WTC11 (cell line): ENCODE measurements at regions not wholly inside any gene's neighbourhood (a gene's known extent, or its start where the extent isn't known, plus 50 kb on each side); places are given as distances from the start of the nearest gene placed in this dataset.

Experiments used
- ATAC-seq: fragments of 200-7000 bp; cut with Tn5 transposase; 2 replicates; pipeline ENCODE4 v1.10.0; 2021; ENCODE audit warnings: mild to moderate bottlenecking, moderate library complexity
- CTCF ChIA-PET: fragments of 300-600 bp; sonication (Branson Sonifier 250); formaldehyde crosslinking; loops from one replicate; lab custom pipeline; 2021; ENCODE audit warnings: antibody characterized with exemption; lab: Charles Lee
- POLR2A ChIA-PET: fragments of 350-600 bp; sonication (Branson Sonifier 250); formaldehyde crosslinking; loops from one replicate; lab custom pipeline; 2021; ENCODE audit warnings: antibody characterized with exemption; lab: Charles Lee
- DNase-seq: peaks from one replicate; pipeline ENCODE4 v3.0.0; 2021; ENCODE audit warnings: low spot score
- H3K27ac Mint-ChIP-seq: 2 replicates; pipeline ENCODE4 v1.8.0; 2021; ENCODE audit warnings: mixed read lengths
- H3K27me3 Mint-ChIP-seq: 2 replicates; pipeline ENCODE4 v1.8.0; 2021; ENCODE audit warnings: low read depth, mild to moderate bottlenecking, moderate library complexity, mixed read lengths
- H3K36me3 Mint-ChIP-seq: 2 replicates; pipeline ENCODE4 v1.8.0; 2021; ENCODE audit warnings: mixed read lengths
- H3K4me1 Mint-ChIP-seq: 2 replicates; pipeline ENCODE4 v1.8.0; 2022; ENCODE audit warnings: mixed read lengths
- H3K4me3 Mint-ChIP-seq: 2 replicates; pipeline ENCODE4 v1.8.0; 2021; ENCODE audit warnings: mild to moderate bottlenecking, moderate library complexity, mixed read lengths
- H3K9me3 Mint-ChIP-seq: 2 replicates; pipeline ENCODE4 v1.8.0; 2021; ENCODE audit warnings: mixed read lengths
- ELF4 ChIP-seq: sonication (generic); formaldehyde crosslinking; IDR thresholded peaks from 2 replicates; pipeline ENCODE4 v1.8.1; 2022; ENCODE audit warnings: low read depth, mild to moderate bottlenecking, moderate library complexity, missing genetic modification reagents
- FOXP1 ChIP-seq: sonication (generic); formaldehyde crosslinking; IDR thresholded peaks from 2 replicates; pipeline ENCODE4 v1.8.0; 2022; ENCODE audit warnings: missing genetic modification reagents, mild to moderate bottlenecking, moderate library complexity, borderline replicate concordance
- GABPB1 ChIP-seq: sonication (generic); formaldehyde crosslinking; IDR thresholded peaks from 2 replicates; pipeline ENCODE4 v1.8.1; 2023; ENCODE audit warnings: mild to moderate bottlenecking, missing genetic modification reagents
- KAT7 ChIP-seq: sonication (generic); formaldehyde crosslinking; IDR thresholded peaks from 2 replicates; pipeline ENCODE4 v1.8.1; 2023; ENCODE audit warnings: missing genetic modification reagents, mild to moderate bottlenecking, borderline replicate concordance
- NFATC4 ChIP-seq: fragments of 250-450 bp; sonication (Bioruptor Pico); IDR thresholded peaks from 2 replicates; pipeline ENCODE4 v1.9.0; 2021; ENCODE audit warnings: mild to moderate bottlenecking
- TEAD1 ChIP-seq: sonication (generic); formaldehyde crosslinking; IDR thresholded peaks from 2 replicates; pipeline ENCODE4 v1.8.0; 2022; ENCODE audit warnings: mild to moderate bottlenecking, missing genetic modification reagents
- TEAD4 ChIP-seq: sonication (generic); formaldehyde crosslinking; IDR thresholded peaks from 2 replicates; pipeline ENCODE4 v1.8.0; 2022; ENCODE audit warnings: mild to moderate bottlenecking, missing genetic modification reagents
- TP53 ChIP-seq: sonication (generic); formaldehyde crosslinking; IDR thresholded peaks from 2 replicates; pipeline ENCODE4 v1.8.1; 2023; ENCODE audit warnings: mild to moderate bottlenecking, missing genetic modification reagents
- ZNF232 ChIP-seq: sonication (generic); formaldehyde crosslinking; IDR thresholded peaks from 2 replicates; pipeline ENCODE4 v1.8.0; 2022; ENCODE audit warnings: mild to moderate bottlenecking, missing genetic modification reagents
- ZNF263 ChIP-seq: sonication (generic); formaldehyde crosslinking; IDR thresholded peaks from 2 replicates; pipeline ENCODE4 v1.8.1; 2022; ENCODE audit warnings: low read depth, mild to moderate bottlenecking, moderate library complexity, missing genetic modification reagents
- ZNF416 ChIP-seq: fragments of 250-450 bp; sonication (Bioruptor Pico); IDR thresholded peaks from 2 replicates; pipeline ENCODE4 v1.9.0; 2021; ENCODE audit warnings: mild to moderate bottlenecking, inconsistent platforms
- TF ChIP-seq, protein P1 (sequence below): sonication (generic); formaldehyde crosslinking; IDR thresholded peaks from 2 replicates; pipeline ENCODE4 v1.8.1; 2023; ENCODE audit warnings: mild to moderate bottlenecking, moderate library complexity, missing genetic modification reagents
- TF ChIP-seq, protein P2 (sequence below): fragments of 250-450 bp; sonication (Bioruptor Pico); IDR thresholded peaks from 2 replicates; pipeline ENCODE4 v1.8.0; 2021; ENCODE audit warnings: mild to moderate bottlenecking
- TF ChIP-seq, protein P3 (sequence below): sonication (generic); formaldehyde crosslinking; IDR thresholded peaks from 2 replicates; pipeline ENCODE4 v1.8.1; 2023; ENCODE audit warnings: mild to moderate bottlenecking, missing genetic modification reagents
- TF ChIP-seq, protein P4 (sequence below): sonication (generic); formaldehyde crosslinking; IDR thresholded peaks from 2 replicates; pipeline ENCODE4 v1.8.1; 2022; ENCODE audit warnings: low read depth, mild to moderate bottlenecking, moderate library complexity, missing genetic modification reagents, borderline replicate concordance
- TF ChIP-seq, protein P5 (sequence below): sonication (generic); formaldehyde crosslinking; IDR thresholded peaks from 2 replicates; pipeline ENCODE4 v1.8.1; 2023; ENCODE audit warnings: mild to moderate bottlenecking, missing genetic modification reagents, moderate library complexity
- TF ChIP-seq, protein P6 (sequence below): fragments of 250-450 bp; sonication (Bioruptor Pico); conservative IDR thresholded peaks from 2 replicates; pipeline ENCODE4 v1.9.0; 2021; ENCODE audit warnings: mild to moderate bottlenecking
- TF ChIP-seq, protein P7 (sequence below): sonication (generic); formaldehyde crosslinking; IDR thresholded peaks from 2 replicates; pipeline ENCODE4 v1.8.0; 2022; ENCODE audit warnings: mild to moderate bottlenecking, missing genetic modification reagents
- TF ChIP-seq, protein P8 (sequence below): sonication (generic); formaldehyde crosslinking; IDR thresholded peaks from 2 replicates; pipeline ENCODE4 v1.8.1; 2023; ENCODE audit warnings: mild to moderate bottlenecking, missing genetic modification reagents
- TF ChIP-seq, protein P9 (sequence below): sonication (generic); formaldehyde crosslinking; IDR thresholded peaks from 2 replicates; pipeline ENCODE4 v1.8.1; 2022; ENCODE audit warnings: low read depth, missing genetic modification reagents, borderline replicate concordance

DNA sequence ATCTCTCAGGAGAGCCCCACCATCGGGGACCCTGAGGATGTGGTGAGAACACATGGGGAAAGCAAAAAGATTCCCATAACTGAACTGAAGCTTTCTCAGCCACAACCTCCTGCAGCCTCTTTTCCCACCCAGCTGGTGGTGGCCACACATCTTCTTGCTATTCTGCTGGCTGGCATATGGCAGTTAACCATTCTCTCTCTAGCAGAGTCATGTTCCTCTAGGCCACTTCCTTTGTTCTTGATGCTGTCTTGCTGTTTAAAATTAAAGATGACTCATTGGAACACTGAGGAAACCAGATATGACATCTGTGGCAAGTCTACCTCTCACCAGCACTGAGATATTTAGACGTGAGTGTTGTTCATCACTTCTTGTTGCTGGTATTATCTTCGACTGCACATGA lies 180.3 kb upstream of the ROBO2 start:
- no peaks in the 10 kb centered on the region for H3K27me3 Mint-ChIP-seq
- no peak overlapping the region for H3K27ac Mint-ChIP-seq
- H3K4me3 Mint-ChIP-seq = no peak overlapping the region
- POLR2A ChIA-PET = no interaction called here
- ATAC-seq (no peak), DNase-seq (no peak)
- no peaks in the 10 kb centered on the region for H3K9me3 Mint-ChIP-seq
- H3K36me3 Mint-ChIP-seq = no peaks in the 10 kb centered on the region
- TF ChIP-seq, protein P1, sequence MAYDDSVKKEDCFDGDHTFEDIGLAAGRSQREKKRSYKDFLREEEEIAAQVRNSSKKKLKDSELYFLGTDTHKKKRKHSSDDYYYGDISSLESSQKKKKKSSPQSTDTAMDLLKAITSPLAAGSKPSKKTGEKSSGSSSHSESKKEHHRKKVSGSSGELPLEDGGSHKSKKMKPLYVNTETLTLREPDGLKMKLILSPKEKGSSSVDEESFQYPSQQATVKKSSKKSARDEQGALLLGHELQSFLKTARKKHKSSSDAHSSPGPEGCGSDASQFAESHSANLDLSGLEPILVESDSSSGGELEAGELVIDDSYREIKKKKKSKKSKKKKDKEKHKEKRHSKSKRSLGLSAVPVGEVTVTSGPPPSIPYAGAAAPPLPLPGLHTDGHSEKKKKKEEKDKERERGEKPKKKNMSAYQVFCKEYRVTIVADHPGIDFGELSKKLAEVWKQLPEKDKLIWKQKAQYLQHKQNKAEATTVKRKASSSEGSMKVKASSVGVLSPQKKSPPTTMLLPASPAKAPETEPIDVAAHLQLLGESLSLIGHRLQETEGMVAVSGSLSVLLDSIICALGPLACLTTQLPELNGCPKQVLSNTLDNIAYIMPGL = no peak
- CTCF ChIA-PET = no interaction called here
- H3K4me1 Mint-ChIP-seq = peaks cover 3% of the 10 kb centered on the region; the same call in 1 of the 2 replicates

DNA sequence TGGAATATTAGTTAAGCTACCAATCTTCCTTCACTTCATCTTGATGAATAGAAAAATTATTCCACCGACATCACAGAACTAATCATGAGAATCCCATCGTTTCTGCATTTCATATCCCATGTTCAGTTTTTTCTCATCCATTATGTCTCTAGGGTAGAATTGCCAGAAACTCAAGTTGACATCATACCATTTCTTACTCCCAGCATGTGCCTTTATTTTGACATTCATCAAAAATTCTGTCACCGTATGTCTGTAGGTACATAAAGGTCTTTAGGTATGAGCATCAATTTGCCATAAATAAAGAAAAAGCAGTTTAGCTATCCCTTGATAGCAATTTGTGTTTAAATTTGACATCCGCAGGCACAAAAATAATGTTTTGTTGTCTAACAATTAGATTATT lies 175.5 kb upstream of the ROBO2 start:
- no peak overlapping the region for H3K4me3 Mint-ChIP-seq
- H3K9me3 Mint-ChIP-seq = no peaks in the 10 kb centered on the region
- no peaks in the 10 kb centered on the region for H3K36me3 Mint-ChIP-seq
- DNase-seq (no peak), ATAC-seq (no peak)
- TF ChIP-seq, protein P2, sequence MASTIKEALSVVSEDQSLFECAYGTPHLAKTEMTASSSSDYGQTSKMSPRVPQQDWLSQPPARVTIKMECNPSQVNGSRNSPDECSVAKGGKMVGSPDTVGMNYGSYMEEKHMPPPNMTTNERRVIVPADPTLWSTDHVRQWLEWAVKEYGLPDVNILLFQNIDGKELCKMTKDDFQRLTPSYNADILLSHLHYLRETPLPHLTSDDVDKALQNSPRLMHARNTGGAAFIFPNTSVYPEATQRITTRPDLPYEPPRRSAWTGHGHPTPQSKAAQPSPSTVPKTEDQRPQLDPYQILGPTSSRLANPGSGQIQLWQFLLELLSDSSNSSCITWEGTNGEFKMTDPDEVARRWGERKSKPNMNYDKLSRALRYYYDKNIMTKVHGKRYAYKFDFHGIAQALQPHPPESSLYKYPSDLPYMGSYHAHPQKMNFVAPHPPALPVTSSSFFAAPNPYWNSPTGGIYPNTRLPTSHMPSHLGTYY (CRISPR knock-in tag) = no peak
- TF ChIP-seq, protein P3, sequence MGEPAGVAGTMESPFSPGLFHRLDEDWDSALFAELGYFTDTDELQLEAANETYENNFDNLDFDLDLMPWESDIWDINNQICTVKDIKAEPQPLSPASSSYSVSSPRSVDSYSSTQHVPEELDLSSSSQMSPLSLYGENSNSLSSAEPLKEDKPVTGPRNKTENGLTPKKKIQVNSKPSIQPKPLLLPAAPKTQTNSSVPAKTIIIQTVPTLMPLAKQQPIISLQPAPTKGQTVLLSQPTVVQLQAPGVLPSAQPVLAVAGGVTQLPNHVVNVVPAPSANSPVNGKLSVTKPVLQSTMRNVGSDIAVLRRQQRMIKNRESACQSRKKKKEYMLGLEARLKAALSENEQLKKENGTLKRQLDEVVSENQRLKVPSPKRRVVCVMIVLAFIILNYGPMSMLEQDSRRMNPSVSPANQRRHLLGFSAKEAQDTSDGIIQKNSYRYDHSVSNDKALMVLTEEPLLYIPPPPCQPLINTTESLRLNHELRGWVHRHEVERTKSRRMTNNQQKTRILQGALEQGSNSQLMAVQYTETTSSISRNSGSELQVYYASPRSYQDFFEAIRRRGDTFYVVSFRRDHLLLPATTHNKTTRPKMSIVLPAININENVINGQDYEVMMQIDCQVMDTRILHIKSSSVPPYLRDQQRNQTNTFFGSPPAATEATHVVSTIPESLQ (CRISPR knock-in tag) = no peak
- TF ChIP-seq ELF4 = no peak
- no peak for TF ChIP-seq NFATC4 (CRISPR knock-in tag)
- no peak for TF ChIP-seq TEAD4 (CRISPR knock-in tag)
- TF ChIP-seq, protein P4, sequence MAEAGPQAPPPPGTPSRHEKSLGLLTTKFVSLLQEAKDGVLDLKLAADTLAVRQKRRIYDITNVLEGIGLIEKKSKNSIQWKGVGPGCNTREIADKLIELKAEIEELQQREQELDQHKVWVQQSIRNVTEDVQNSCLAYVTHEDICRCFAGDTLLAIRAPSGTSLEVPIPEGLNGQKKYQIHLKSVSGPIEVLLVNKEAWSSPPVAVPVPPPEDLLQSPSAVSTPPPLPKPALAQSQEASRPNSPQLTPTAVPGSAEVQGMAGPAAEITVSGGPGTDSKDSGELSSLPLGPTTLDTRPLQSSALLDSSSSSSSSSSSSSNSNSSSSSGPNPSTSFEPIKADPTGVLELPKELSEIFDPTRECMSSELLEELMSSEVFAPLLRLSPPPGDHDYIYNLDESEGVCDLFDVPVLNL (CRISPR knock-in tag) = no peak
- no peak for TF ChIP-seq ZNF416 (CRISPR knock-in tag)
- TF ChIP-seq ZNF232 (CRISPR knock-in tag) = no peak
- TF ChIP-seq ZNF263 (CRISPR knock-in tag) = no peak
- no peak for TF ChIP-seq GABPB1
- TF ChIP-seq, protein P5, sequence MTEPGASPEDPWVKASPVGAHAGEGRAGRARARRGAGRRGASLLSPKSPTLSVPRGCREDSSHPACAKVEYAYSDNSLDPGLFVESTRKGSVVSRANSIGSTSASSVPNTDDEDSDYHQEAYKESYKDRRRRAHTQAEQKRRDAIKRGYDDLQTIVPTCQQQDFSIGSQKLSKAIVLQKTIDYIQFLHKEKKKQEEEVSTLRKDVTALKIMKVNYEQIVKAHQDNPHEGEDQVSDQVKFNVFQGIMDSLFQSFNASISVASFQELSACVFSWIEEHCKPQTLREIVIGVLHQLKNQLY = no peak
- TF ChIP-seq FOXP1 = no peak
- TF ChIP-seq, protein P6, sequence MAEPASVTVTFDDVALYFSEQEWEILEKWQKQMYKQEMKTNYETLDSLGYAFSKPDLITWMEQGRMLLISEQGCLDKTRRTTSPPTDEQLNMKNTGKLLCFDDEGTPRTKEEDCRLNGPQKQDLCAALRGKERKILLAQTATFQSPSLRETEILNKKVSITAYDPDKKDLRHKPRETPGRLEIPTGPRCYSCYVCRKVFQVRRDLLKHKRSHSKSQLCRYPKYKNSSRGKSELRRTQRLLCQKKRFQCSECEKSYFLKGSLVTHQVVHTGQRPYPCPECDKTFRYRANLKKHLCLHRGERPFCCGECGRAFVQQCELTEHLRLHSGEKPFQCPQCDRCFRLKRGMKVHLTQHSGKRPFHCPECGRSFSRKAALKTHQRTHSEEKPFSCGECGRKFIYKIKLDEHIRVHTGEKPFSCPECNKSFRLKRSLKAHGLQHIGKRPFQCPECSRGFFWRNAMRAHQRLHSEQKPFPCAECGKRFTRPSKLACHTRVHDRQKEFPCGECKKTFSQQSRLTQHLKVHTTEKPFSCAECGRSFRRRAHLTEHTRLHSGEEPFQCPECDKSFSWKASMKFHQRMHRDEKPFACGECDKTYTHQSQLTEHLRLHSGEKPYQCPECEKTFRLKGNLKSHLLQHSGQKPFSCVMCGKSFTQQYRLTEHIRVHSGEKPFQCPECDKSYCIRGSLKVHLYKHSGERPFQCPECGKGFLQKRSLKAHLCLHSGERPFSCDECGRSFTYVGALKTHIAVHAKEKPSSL (CRISPR knock-in tag) = no peak
- TF ChIP-seq TEAD1 (CRISPR knock-in tag) = no peak
- TF ChIP-seq, protein P7, sequence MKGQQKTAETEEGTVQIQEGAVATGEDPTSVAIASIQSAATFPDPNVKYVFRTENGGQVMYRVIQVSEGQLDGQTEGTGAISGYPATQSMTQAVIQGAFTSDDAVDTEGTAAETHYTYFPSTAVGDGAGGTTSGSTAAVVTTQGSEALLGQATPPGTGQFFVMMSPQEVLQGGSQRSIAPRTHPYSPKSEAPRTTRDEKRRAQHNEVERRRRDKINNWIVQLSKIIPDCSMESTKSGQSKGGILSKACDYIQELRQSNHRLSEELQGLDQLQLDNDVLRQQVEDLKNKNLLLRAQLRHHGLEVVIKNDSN (CRISPR knock-in tag) = no peak
- TF ChIP-seq, protein P8, sequence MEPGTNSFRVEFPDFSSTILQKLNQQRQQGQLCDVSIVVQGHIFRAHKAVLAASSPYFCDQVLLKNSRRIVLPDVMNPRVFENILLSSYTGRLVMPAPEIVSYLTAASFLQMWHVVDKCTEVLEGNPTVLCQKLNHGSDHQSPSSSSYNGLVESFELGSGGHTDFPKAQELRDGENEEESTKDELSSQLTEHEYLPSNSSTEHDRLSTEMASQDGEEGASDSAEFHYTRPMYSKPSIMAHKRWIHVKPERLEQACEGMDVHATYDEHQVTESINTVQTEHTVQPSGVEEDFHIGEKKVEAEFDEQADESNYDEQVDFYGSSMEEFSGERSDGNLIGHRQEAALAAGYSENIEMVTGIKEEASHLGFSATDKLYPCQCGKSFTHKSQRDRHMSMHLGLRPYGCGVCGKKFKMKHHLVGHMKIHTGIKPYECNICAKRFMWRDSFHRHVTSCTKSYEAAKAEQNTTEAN (CRISPR knock-in tag) = no peak
- TF ChIP-seq, protein P9, sequence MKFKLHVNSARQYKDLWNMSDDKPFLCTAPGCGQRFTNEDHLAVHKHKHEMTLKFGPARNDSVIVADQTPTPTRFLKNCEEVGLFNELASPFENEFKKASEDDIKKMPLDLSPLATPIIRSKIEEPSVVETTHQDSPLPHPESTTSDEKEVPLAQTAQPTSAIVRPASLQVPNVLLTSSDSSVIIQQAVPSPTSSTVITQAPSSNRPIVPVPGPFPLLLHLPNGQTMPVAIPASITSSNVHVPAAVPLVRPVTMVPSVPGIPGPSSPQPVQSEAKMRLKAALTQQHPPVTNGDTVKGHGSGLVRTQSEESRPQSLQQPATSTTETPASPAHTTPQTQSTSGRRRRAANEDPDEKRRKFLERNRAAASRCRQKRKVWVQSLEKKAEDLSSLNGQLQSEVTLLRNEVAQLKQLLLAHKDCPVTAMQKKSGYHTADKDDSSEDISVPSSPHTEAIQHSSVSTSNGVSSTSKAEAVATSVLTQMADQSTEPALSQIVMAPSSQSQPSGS (CRISPR knock-in tag) = no peak
- no peak for TF ChIP-seq KAT7 (CRISPR knock-in tag)
- TF ChIP-seq TP53 (CRISPR knock-in tag) = no peak
- POLR2A ChIA-PET = no interaction called here
- H3K27ac Mint-ChIP-seq = no peak overlapping the region
- no peaks in the 10 kb centered on the region for H3K27me3 Mint-ChIP-seq
- CTCF ChIA-PET = no interaction called here
- H3K4me1 Mint-ChIP-seq = no peaks in the 10 kb centered on the region
